ENCODE measurements at regions not wholly inside any gene's neighbourhood (a gene's known extent, or its start where the extent isn't known, plus 50 kb on each side); places are given as distances from the start of the nearest gene placed in this dataset.
"Not testable (repeated sequence)": the region's sequence is repeated elsewhere in the genome, so short reads cannot be mapped to it uniquely, and the experiment has no call there.

DNA sequence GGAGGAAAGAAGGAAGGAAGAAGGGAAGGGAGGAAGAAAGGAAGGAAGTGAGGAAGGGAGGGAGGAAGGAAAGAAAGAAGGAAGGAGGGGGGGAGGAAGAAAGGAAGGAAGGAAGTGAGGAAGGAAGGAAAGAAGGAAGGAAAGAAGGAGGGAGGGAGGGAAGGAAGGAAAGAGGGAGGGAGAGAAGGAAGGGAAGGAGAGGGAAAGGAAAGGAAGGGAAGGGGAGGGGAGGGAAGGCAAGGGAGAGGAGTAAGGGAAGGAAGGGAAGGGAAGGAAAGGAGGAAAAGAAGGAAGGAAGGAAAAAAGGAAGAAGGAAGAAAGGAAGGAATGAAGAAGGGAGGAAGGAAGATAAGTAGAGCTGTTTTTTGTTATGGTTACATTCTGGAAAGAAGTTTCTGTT is 141.2 kb downstream of the LRRC3B start:
- no peak for DNase-seq

DNA sequence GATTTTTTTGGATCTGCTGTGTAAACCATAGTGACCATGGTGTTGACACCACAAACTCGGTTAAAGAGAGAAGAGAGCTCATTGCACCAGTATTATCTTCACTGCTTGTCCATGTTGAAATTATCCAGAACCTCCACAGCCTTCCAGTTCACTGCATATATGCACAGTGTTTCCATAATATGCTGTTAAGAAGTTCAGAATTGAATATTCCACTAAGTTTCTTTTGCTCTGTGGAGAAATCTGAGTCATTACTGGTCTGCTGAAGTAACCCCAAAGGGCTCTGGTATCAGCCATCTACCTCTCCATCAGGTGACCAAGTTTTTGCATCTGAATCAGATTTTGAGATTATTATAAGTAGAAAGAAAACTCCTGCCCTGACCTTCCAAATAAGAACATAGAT is 143.5 kb downstream of the LRRC3B start:
- no peak for DNase-seq

DNA sequence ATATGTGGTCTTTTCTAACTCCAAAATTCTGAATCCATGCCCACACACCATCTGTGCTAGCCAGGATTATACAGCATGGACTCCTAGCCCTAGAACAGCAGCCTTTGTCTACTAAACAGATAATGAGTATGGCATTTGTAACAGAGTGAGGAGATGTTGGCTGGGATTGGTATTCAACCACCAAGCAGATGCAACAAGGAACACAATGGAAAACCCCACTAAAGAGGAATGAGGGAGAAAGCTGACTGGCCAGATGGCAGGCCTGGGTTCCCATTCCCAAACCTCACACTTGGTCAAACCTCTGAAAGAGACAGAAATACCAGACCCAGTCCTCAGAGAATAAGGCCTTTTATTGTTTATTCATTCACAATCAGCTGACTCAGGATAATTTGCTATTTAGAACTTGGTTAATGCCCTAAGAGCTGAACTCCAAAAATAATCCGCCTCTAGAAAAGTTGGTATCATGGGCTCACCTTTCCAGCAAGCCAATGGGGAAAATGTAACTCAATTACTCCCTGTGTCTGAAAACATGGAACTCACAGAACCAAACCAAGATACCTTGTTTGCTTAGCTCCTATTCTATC is 145.6 kb downstream of the LRRC3B start:
- peak in 3 of 56 donors; percentile 2 to 7 (median 2) for DNase-seq

DNA sequence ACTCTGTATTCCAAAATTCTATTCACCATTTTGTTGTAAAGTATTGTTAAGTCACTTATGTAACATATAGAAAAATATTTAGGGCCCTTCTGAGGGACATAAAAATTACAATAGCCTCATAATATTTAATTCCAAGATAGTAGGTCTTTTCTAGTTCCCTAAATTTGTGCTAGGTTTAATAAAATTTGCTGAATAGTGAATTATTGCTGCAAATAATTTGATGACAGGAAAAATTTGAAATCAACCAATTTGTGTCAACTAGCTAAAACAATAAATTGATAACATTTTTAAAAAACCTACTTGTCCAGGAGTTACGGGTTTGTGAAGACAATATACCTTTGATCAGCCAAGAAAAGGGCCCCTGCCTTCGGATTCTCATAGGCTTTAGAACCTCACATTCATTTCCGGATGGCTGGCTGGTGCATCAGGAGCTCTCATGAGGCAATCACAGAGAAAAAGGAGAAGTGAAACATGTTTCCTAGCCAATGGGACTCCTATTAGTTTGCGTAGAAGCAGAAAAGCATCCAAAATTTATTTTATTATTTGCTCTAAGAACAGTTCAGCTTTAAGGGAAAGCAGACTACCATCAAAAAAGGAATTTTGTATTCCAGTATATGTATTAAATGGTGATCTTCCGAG is 177.2 kb downstream of the LRRC3B start:
- no peak for DNase-seq

DNA sequence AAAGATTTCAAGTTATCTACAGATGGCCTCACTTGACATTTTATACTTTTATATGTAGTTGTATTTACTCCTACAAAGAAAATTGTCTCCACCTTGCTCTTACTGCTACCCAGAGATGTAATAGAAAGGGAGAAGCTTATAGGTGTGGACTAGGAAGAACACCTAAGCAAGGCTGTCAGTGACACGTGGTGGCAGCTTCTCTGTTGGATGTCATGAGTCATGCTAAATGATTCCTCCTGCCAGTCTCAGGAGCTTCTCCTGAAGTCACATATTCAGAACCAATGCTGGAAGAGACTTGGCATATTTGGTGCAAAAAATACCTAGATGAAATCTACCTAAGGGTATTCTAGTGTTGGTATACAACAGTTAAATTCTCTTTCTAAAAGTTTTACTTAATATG is 184.7 kb downstream of the LRRC3B start:
- no peak for DNase-seq

DNA sequence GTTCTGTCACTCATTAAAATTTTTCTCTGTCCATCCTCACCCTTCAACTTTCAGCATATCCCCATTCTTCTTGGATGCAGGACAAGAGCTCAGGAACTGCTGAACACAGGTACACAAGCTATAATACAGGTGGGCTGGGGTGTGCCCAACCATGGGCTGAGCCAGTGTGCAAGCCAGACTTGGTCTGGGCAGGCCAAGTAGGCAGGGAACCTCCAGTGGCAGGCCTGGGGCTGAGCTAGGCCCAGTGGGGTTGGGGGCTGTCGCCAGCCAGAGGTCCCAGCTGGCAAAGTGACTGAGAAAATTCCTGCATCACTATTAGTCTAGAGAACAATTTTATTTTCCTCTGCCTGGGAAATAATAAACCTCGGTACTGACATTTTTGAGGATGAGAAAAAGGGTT is 202.9 kb downstream of the LRRC3B start:
- DNase-seq = no peak

DNA sequence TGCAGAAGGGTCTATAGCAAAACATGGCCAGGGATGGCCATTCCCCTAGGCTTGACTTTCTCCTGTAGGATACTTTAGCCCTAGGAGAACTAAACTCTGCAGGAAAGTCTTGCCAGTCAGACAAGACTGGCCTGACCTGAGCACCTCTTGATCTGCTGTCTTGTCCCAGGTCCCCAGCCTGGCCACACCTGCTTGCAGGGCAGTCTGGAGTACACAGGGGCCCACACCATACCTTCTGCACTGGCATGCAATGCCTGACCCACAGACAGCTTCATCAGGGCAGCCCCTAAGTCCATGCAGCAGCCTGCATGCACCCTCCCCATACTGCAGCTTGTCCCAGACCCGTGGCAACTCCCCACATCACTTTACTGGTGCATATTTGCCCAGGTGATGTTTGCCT is 204.6 kb downstream of the LRRC3B start:
- no peak for DNase-seq

DNA sequence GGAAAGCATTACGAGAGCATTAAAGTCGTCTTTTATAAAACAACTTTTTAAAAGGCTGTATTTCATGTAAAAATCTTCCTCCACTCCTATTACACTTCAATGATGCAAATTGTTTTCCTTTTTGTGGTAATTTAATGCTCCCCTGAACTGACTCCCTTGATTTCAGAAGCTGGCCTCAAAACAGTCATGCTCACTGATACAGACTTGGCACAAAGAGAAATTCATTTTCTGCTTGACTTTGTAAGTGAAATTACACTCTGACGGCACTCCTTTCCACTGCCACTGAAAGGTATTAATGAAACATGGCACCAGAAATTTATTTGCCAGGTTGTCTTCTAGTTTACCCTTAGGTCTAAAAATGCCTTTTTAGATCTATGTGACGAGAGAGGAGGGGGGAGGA is 215.5 kb downstream of the LRRC3B start:
- DNase-seq = no peak

DNA sequence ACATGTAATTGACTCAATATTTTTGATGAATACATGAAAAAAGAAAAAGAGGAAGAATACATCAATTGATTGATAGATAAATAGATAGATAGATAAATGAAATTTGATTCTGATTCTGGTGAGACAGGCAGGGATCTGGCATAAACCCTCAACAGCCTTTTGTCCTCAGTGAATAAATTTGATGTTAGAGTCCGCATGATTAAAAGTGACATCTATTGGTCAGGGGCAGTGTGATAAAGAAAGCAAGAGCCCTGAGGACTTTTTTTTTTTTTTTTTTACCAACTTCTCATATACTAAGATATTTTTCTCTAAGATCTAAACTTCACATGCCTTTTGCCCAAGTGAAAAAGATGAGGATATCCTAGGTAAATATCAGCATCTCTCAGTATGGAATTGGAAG is 216.4 kb downstream of the LRRC3B start:
- DNase-seq = no peak

DNA sequence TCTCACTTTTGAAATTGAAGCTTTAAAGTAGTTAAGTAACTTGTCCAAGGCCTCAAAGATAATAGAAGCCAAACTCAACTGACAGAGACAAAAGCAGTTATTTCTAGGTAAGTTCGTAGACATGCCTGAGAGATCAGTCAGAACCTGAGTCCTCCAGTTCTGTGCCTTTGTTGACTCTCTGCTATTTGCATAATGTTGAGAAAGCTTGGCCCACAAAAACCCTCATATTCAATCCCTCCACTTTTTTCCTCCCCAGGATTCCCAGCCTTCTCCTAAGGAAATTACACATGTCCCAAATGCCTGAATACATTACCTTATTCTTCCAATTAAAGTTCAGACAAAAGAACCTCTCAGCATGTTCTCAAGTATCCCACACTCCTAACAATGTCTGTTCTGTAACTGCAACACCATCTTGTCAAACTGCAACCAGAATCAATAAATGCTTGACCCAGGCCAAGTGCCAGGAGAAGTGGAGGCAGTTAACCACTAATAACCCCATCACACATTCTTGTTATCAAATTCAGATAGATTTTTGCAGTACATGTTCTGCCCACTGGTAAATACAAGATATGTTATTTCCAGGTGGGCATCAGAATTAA is 217.8 kb downstream of the LRRC3B start:
- DNase-seq = no peak

DNA sequence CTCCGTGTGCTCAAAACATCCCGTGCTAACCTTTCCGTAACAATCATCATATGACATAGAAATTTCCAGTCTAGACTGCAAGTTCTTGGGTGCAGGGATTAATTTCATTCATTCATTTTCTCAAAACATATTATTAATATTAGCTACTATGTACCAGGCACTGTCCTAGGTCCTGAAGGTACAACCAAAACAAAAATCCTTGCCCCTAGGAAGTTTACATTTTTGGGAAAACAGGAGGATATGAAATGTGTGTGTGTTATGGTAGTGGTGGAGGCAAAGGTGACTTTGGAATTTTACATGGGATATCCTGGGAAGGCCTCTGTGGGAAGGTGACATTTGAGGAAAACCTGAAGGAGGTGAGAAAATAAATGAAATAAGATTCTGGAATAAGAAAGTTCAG is 222.6 kb downstream of the LRRC3B start:
- no peak for DNase-seq

DNA sequence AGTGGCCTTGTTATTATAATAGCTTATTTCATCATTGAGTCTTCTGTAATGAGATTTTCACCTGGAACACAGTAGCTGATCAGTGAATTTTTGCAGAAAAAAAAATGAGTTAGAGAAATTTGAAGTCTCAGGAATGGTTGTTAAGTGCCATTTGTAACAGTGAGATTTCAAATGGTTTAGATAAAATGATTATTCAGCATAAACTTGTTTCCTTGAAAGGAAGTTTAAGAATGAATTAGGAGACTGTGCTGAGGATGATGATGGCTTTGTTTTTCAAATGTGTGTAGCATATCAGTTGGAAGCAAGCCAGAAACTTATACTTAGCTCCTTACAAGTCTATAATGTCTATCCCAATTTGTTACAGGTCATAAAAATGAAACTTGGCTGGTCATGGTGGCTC is 225.1 kb downstream of the LRRC3B start:
- DNase-seq = no peak

DNA sequence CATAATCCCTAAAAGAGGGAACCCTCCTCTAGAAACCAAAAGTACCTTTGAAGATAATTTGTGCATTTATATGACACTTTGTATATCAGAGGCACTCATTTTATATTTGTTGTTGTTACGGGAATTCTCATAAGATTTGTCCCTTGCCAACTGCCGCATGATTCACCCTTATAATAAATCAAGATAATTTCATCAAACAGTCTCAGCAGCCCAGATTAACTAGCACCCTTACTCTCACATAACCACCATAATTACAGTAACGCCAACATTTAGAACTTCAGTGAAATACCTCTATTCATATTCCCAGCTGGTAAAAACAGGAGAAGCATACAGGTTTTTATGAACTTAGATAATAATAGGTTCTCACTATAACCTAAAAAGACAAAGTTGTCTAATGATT is 271.9 kb downstream of the LRRC3B start:
- no peak for DNase-seq

DNA sequence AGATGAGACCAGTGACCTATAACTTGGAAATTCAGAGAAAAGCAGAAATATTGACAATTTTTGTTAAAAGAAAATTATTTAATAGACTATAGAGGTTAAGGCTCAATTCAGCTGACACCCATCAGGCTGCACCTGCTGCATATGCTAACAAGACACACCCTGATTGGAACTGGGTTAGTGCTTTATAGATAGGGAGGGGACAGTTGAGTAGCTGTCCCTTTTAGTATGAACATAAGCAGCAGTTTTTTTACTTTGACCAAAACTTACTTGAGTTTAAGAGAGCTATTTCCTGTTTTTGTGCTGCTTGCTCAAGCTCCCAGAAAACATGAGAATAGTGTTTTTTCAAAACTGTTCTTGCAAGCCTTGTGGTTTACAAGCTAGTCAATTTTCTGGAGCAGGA is 292.6 kb downstream of the LRRC3B start:
- DNase-seq = no peak

DNA sequence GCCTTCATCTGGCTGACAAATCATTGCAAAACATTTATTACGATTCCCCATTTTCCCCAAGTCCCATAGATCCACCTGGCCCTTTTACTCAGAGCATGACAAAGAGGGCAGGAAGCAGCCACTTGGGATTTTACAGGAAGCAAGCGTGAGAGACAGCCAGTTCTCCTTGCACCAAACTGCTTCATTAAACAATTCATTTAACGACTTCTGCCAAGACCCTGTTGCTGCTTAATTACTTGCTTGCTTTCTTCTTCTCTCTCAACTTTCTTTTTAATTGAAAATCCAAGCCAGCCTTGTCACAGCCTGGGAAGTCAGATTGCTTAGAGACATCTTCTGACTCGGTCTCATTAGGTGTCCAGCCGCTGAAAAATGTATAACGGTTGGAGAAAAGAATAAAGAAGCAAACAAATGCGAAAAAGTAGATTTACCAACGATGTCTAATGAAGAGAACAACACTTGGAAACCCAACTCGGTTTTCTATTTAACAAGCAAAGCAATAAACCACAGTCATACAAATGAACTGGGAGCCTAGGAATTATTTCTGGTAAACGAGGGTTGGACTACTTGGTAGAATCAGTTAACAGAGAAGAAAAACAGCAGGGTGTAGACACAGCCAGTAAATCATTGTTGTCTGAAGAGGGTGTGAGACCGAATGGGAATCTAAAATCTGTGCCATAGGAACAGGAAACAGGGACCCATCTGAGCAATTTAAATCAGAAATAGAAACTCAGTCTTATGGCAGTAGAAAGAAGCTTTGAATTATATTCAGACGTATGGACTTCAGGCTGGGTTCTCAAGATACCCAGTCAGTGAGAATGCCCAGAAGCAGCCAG is 298.3 kb downstream of the LRRC3B start:
- peak in 28 of 56 donors; percentile 0 to 56 (median 14) for DNase-seq

DNA sequence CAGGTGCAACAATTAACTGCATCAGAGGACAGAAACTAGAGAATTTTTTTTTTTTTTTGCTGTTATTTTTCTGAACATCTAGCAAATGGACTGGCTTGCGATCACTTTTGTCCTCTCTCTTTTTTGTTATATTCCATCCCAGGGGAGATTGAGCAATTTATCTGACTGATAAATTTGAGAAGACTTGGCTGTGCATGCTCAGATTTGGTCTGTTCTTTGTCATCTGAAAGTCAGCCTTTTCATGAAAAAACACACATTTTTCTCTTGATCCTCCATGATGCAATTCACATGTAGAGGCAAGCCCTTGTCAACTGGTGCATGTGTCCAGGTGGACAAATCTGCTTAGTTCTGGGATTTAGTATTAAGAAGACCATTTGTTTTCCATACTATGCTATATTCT is 309.3 kb downstream of the LRRC3B start:
- no peak for DNase-seq

DNA sequence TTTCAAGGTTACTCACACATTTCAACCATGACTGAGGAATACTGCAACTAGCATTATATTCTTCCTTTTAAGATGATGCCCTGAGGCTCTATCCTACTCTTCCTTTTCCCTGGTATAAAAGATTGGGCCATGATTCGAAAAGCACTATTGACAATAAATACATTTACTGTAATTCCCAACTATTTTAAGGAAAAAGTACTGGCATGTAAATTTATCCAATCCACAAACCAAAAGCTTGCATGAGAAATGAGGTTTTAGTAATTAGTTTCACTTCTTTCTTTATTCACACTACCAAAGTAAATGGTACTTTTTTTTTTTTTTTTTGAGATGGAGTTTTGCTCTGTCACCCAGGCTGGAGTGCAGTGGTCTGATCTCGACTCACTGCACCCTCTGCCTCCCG is 310.2 kb downstream of the LRRC3B start:
- no peak for DNase-seq

DNA sequence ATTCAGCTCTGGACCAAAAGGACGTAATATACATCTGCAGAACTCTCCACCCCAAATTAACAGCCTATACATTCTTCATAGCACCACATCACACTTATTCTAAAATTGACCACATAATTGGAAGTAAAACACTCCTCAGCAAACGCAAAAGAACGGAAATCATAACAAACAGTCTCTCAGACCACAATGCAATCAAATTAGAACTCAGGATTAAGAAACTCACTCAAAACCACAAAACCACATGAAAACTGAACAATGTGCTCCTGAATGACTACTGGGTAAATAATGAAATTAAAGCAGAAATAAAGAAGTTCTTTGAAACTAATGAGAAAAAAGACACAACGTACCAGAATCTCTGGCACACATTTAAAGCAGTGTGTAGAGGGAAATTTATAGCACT is 322.9 kb downstream of the LRRC3B start:
- DNase-seq = not testable (repeated sequence)

DNA sequence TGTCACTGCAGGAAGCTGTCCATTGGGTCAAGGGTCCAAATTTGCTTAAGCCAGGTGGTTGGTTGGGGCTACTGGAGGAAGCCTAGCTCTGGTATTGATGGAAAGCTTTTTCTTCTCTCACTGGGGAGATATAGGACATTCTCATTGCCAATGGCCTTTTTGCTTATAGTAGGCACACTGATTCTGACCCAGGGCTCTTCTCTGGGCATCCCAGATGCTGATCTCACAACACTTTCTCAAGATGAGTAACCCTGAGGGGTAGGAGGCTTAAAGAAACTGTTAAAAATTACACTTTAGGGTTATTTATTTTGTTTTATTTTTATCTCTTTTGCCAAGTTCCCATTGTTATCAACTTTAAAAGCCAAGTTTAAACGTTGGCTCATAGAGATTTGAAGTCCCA is 337.8 kb downstream of the LRRC3B start:
- no peak for DNase-seq

DNA sequence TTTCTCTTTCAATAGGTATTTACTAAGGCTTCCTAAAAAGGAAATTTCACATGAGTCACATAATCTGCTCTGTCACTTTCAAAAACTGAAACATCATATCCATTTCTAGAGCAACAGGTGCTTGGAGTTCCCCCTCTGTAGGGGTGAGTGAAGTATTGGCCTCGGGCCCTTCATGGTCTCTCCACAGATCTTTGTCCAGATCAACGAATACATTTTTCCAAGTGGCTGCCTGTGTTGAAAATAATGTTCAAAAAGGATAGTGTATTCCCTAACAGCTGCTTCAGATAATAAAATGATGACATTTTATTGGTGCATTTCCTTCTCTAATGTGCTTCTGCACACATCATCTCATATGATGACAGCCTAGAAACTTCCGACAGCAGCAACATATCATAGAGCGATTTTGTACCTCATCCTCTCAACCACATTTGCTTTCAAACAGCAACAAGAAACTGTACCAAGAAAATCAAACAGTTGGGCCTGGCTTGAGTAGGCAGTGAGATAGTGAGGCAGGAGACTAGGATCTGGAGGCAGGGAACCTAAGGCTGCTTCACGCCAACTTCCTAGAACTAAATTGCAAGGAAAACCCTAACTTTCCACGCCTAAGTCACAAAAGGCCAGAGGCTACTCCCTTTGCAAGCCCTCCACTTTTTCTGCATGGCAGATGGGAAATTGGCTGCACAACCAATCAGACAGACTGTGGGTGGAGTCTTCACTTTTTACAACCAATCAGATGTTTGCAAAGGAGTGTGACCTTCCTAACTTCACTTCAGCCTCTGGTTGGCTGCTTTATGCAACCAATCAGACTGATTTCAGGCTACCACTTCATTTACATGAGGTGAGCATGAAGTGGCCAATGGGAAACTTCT is 340.2 kb downstream of the LRRC3B start:
- DNase-seq = no peak

DNA sequence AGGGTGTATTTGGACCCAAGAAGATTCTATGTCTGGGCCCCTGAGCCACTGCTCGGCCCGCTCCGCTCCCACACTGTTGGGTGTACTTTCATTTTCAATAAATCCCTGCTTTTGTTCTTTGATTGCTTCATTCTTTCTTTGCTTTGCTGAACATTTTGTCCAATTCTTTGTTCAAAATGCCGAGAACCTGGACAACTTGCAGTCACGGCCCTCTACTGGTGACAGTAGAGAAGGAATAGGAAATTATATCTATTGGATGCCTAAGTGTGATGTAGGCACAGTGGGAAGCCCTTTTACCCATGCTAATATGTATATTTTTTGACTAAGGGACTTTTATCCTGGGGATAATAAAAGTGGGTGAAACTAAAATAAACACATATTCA is 340.8 kb downstream of the LRRC3B start:
- no peak for DNase-seq

Data from amygdala (tissue), 56 donors.